Skin epidermis (tissue), 12 donors: ENCODE measurements at regions not wholly inside any gene's neighbourhood (a gene's known extent, or its start where the extent isn't known, plus 50 kb on each side); places are given as distances from the start of the nearest gene placed in this dataset.

ENCODE experiments used
- H3K27ac ChIP-seq, 21 experiments: fragments of 200-600 bp; sonication (generic) in 11 of 21; one replicate each; pipeline ENCODE4 v1.5.0; 2020; ENCODE audit warnings: mild to moderate bottlenecking in 3 of 21, inconsistent platforms in 2 of 21, moderate library complexity in 2 of 21
- H3K4me3 ChIP-seq, 7 experiments: fragments of 200-600 bp; sonication (generic) in 2 of 7; one replicate each; pipeline ENCODE4 v1.5.0; 2020; ENCODE audit warnings: inconsistent platforms in 2 of 7, mild to moderate bottlenecking in 2 of 7, moderate library complexity in 1 of 7

DNA sequence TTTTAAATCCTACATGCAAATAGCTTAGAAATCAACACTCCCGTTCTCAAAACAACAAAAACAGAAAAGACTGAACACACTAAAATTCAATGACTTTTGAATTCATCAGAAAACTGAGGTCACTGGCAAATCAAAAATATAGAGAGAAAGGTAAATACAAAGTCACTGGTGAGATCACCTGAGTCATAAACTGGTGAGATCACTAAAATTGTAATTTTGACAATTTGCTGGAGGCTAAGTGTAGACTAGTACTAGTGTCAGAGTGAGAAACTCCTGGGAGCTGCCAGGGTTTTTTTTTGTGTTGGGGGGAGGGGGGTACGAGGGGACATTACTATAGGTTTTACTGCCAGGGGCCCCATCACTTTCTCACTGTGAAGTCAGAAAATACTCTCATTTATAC, 1876.0 kb upstream of the CELF4 start:
- no peak overlapping the region for H3K4me3 ChIP-seq
- H3K27ac ChIP-seq: no peak overlapping the region

DNA sequence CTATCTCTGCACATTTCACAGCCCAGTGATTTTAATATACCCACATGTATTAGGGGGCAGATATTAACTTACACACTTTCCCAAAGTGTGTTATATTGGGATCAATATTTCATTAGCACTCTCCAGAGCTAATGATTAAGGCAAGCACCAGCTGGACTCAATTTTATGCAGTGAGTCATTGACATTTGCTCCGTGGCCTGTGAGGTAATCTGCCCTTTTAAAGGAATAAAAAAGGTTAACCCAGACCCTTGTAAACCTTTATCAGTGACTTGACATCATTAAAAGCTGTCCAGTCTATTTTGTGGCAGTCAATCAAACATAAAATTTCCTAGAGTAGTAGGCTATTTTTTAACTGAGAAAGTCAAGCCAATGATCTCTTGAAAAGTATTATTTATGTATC, 1870.4 kb upstream of the CELF4 start:
- no peak overlapping the region for H3K27ac ChIP-seq
- no peak overlapping the region for H3K4me3 ChIP-seq

- H3K4me3 ChIP-seq: no peak overlapping the region
- no peak overlapping the region for H3K27ac ChIP-seq
Observed at GRCh38 chr18:39435209-39435608, 1869.6 kb upstream of the CELF4 start.

- no peak overlapping the region for H3K4me3 ChIP-seq
- no peak overlapping the region for H3K27ac ChIP-seq
Observed at GRCh38 chr18:39434223-39434920, 1868.8 kb upstream of the CELF4 start.

- no peak overlapping the region for H3K27ac ChIP-seq
- no peak overlapping the region for H3K4me3 ChIP-seq
Observed at GRCh38 chr18:39425172-39425850, 1859.7 kb upstream of the CELF4 start.

DNA sequence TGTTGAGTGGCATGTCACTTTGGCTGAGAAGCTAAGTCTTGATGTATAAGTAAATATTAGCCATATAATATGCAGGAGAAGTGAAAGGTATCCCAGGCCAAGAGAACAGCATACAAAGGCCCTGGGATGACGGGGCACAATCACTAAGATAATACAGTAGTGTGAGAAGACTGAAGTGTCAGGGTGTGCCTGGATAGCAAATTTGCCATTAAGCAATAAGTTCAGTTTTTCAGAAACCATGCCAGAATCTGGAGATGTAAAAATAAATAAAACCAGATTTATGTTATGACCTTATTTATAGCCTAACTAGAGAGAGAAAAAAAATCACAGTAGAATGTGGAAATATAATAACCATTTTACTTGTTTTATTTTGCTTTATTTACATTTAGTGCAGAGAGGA, 1858.7 kb upstream of the CELF4 start:
- Histone ChIP-seq H3K27ac (no peak overlapping the region), H3K4me3 (no peak overlapping the region)

DNA sequence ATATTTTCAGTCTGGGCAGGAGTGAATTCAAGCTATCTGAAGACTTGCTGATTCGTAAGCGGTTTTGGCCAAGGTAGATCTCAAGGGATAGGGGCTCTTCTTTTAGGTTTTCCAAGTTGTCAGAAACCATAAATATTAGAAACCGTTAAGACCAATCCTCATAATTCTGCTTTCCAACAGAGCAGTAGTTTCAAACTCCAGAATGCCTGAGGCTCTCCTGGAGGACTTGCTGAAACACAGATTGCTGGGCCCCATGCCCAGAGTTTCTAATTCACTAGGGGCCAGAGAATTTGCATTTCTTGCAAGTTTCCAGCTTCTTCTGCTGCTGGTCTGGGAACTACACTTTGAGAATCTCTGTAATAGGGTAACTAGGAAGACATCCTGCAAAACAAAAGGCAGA, 1855.7 kb upstream of the CELF4 start:
- Histone ChIP-seq H3K27ac (no peak overlapping the region), H3K4me3 (no peak overlapping the region)

GRCh38 chr18:39419315-39419714, 1853.7 kb upstream of the CELF4 start:
- Histone ChIP-seq H3K4me3 (no peak overlapping the region), H3K27ac (no peak overlapping the region)

- H3K4me3 ChIP-seq: no peak overlapping the region
- H3K27ac ChIP-seq: no peak overlapping the region
Observed at GRCh38 chr18:39415471-39415870, 1849.9 kb upstream of the CELF4 start.

- H3K4me3 ChIP-seq: no peak overlapping the region
- no peak overlapping the region for H3K27ac ChIP-seq
Observed at GRCh38 chr18:39414009-39414700, 1848.6 kb upstream of the CELF4 start.

DNA sequence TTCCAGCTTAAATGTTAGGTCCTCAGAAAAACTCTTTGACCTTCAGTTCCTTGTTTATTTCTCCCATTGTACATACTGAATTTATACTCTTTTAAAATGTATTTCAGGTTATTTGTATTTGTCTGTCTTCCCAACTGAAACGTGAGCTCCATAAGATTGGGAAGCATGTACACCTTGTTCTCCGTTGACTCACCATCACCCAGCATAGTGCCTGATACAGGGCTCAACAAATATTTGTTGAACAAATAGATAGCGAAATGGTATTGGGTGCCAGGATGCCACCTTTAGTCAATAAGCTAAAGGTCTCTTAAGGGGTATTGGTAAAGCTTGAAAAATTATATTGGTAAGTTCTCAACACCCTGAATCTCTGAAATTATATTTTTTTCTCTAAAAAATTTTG, 1841.3 kb upstream of the CELF4 start:
- Histone ChIP-seq H3K4me3 (no peak overlapping the region), H3K27ac (no peak overlapping the region)

DNA sequence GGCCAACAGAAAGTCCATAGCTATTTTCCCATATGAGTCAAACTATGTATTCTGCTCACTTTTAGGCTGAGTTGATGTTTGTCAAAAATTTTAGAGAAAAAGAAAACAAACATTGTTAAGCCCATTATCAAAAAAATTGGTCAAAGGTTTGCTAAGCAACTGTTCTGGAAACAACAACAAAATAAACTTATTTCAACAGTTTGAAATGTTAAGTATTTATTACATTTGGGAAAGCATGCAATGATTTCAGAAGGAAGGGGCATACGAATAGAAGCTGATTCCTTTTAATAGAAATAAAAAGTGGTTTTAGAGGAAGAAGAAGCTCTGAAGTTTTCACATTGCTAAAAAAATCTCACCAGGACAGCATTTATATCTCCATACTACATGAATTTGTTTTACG, 1837.5 kb upstream of the CELF4 start:
- H3K4me3 ChIP-seq: no peak overlapping the region
- H3K27ac ChIP-seq: no peak overlapping the region

DNA sequence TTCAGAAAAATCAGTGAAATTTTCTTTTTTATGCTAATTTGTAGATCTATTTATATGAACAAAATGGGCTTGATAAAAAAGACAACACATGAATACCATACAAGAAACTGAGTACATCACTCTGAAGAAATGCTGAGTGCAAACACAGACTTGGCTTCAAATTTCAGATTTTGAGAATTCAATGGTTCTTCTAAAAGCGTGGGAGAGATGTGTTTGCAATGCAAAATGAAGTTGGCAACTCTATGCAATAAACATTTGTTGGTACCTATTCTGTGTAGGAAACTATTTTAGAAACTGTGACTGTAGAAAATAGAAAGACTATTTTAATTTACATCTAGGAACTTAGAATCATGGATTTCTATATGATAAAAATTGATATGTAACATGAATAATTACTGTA, 1834.1 kb upstream of the CELF4 start:
- Histone ChIP-seq H3K4me3 (no peak overlapping the region), H3K27ac (no peak overlapping the region)

- Histone ChIP-seq H3K4me3 (no peak overlapping the region), H3K27ac (no peak overlapping the region)
Observed at GRCh38 chr18:39396168-39396567, 1830.6 kb upstream of the CELF4 start.

DNA sequence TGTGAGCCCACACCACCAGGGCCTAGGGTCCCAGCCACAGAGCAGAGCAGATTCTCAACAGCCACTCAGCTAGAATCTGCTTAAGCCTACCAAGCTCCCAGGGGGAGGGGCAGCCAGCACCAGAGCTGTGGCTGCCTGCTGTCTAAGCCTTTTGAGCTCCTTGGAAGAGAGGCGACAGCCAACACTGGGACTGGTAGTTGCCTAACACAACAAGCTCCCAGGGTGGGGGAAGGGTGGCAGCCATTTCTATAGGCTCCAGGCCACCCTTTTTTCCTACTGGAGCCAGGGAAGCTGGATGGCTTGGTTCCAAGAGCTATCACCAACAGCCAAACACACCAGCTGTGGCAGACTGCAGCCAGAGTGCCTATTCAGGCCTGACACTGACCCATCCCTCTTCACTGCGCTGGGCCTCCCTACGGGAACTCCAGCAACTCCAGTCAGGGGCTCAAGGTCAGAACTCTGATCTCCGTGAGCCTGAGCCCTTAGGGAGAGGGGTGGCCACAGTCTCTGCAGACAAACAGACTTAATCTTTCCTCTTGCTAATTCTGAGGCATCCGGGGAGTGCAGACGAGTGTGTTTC, 1824.3 kb upstream of the CELF4 start:
- H3K27ac ChIP-seq: no peak overlapping the region
- H3K4me3 ChIP-seq: no peak overlapping the region

GRCh38 chr18:39380866-39381265, 1815.3 kb upstream of the CELF4 start:
- Histone ChIP-seq H3K4me3 (no peak overlapping the region), H3K27ac (no peak overlapping the region)

DNA sequence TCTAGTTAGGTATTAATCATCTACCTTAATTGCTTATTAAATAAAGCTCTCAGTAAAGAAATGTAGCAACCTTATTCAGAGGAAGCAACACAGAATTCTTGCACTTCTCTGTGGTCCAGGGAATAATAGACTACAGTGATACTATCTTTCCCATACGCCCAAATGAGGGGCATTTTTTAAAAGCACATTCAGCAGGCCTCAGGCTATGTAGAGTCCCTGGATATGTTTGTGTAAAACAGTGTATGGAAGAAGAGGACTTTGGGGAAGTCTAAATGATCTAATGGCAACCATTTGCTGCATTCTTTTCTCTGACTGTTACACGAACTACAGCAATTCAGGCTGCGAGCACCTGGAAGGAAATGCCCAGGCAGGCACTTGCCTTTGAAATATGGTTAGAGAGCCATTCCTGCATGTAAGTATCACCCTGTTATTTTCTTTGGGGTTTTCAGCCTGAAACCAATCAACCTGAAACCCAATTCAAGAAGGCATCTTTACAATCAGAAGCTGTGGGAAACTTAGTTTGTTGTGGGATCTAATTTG, 1814.7 kb upstream of the CELF4 start:
- Histone ChIP-seq H3K4me3 (no peak overlapping the region), H3K27ac (no peak overlapping the region)

DNA sequence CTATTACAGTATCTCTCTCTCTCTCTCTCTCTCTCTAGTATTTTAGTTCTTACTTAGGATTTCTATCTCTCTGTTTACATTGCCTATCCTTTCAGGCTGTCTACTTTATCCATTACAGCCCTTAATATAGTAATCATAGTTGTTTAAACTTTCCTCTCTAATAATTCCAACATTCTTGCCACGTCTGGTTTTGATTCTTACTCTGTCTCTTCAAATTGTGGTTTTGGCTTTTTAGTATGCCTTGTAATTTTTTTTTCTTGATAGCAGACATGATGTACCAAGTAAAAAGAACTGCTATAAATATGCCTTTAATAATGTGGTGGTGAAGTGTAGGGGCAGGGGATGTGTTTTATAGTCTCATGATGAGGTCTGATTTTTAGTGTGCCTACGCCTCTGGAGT, 1809.5 kb upstream of the CELF4 start:
- no peak overlapping the region for H3K4me3 ChIP-seq
- no peak overlapping the region for H3K27ac ChIP-seq

DNA sequence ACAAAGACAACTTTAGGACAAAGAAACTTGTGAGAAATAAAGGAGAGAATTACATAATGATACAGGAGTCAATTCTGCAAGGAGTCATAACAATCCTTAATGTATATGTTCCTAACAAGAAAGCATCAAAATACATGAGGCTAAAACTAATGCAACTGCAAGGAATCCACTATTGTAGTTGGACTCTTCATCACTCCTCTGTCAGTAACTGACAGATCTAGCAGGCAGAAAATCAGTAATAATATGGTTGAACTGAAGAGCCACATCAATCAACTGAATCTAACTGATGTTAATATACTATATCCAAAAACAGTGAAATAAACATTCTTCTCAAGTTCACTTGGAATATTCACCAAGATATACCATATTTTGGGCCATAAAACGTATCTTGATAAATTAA, 1806.4 kb upstream of the CELF4 start:
- Histone ChIP-seq H3K27ac (no peak overlapping the region), H3K4me3 (no peak overlapping the region)

DNA sequence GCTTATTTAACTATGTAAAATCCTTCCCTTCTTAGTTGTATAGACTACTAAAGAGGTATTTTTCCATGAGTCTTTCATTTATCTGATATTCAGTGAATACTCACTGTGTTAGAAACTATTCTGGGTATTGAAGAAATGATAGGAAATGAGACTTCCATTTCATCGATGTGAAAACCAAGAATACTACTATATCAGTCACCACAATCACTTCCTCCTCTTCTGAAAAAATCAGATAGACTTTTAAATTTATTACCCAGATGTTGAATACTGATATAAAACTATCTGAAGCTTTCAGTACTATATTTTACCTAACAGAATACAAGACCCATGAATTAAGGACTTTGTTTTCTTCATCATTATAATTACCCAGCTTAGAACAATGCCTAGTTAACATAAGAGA, 1801.1 kb upstream of the CELF4 start:
- no peak overlapping the region for H3K4me3 ChIP-seq
- H3K27ac ChIP-seq: no peak overlapping the region
